Gastrocnemius medialis (tissue), 4 donors: ENCODE measurements at regions not wholly inside any gene's neighbourhood (a gene's known extent, or its start where the extent isn't known, plus 50 kb on each side); places are given as distances from the start of the nearest gene placed in this dataset.

Source experiments
- POLR2A ChIP-seq, 2 donors: fragments of 450-650 bp; IDR thresholded peaks; one replicate each; pipeline ENCODE4 v1.6.1; 2017; ENCODE audit warnings: antibody characterized with exemption in 2 of 2, mild to moderate bottlenecking in 2 of 2, moderate library complexity in 2 of 2
- TF ChIP-seq, protein P1 (sequence below), 5 experiments: fragments of 450-650 bp in 3 of 5; fragments of 200-600 bp in 2 of 5; sonication (generic) in 2 of 5; IDR thresholded peaks in 4 of 5; conservative IDR thresholded peaks in 1 of 5; 1 replicate in 4 of 5; 2 replicates in 1 of 5; pipeline ENCODE4 v1.5.1; 2016 to 2019; ENCODE audit warnings: antibody characterized with exemption in 5 of 5, mild to moderate bottlenecking in 3 of 5, moderate library complexity in 3 of 5

DNA sequence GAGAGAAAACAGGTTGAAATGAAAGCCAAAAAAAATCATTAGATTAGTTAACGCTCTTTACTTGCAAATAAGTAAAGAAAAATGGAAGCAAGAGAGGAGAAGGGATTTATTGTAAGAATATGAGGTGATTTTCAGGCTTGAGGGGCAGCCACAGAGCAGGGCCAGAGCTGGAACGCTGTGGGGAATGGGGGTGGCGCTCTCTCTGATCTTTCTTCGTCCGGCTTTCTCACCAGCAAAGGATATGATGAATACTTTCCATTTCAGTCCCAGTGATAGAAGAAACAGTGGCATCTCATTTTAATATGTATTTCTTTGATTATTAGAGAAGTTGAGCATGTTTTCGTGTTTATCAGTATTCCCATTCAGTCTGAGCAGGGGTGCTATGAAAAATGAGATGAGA, 112.2 kb downstream of the SKIDA1 start:
- TF ChIP-seq, protein P1, sequence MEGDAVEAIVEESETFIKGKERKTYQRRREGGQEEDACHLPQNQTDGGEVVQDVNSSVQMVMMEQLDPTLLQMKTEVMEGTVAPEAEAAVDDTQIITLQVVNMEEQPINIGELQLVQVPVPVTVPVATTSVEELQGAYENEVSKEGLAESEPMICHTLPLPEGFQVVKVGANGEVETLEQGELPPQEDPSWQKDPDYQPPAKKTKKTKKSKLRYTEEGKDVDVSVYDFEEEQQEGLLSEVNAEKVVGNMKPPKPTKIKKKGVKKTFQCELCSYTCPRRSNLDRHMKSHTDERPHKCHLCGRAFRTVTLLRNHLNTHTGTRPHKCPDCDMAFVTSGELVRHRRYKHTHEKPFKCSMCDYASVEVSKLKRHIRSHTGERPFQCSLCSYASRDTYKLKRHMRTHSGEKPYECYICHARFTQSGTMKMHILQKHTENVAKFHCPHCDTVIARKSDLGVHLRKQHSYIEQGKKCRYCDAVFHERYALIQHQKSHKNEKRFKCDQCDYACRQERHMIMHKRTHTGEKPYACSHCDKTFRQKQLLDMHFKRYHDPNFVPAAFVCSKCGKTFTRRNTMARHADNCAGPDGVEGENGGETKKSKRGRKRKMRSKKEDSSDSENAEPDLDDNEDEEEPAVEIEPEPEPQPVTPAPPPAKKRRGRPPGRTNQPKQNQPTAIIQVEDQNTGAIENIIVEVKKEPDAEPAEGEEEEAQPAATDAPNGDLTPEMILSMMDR (IDR thresholded peaks at IDR 0.05 in 4 of 5, conservative IDR thresholded peaks at IDR 0.05 in 1 of 5), result no peak
- no peak for TF ChIP-seq POLR2A (IDR thresholded peaks at IDR 0.05)
